ENCODE measurements at regions not wholly inside any gene's neighbourhood (a gene's known extent, or its start where the extent isn't known, plus 50 kb on each side); places are given as distances from the start of the nearest gene placed in this dataset.

DNA sequence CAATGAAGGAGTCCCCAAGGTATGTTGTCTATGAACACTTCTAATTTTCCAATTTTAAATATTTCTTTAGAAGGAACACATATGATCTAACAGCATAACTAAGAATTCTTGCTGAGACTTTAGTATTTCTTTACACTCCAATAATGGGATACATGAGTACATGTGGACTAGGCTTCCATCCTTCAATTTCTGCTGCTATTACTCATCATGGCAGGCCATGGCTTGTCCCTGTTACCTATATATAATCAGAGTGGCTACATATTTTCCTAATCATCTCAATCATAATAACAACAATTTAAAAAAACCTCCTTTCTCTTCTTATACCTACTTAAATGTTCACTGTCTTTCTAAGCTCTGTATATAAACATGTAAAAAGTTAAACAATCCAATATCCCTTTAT lies 60.3 kb upstream of the TAC1 start:
- TF ChIP-seq ZNF124 (CRISPR knock-in tag; IDR thresholded peaks at IDR 0.05), result no peak
- TF ChIP-seq, protein P1, sequence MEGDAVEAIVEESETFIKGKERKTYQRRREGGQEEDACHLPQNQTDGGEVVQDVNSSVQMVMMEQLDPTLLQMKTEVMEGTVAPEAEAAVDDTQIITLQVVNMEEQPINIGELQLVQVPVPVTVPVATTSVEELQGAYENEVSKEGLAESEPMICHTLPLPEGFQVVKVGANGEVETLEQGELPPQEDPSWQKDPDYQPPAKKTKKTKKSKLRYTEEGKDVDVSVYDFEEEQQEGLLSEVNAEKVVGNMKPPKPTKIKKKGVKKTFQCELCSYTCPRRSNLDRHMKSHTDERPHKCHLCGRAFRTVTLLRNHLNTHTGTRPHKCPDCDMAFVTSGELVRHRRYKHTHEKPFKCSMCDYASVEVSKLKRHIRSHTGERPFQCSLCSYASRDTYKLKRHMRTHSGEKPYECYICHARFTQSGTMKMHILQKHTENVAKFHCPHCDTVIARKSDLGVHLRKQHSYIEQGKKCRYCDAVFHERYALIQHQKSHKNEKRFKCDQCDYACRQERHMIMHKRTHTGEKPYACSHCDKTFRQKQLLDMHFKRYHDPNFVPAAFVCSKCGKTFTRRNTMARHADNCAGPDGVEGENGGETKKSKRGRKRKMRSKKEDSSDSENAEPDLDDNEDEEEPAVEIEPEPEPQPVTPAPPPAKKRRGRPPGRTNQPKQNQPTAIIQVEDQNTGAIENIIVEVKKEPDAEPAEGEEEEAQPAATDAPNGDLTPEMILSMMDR (CRISPR knock-in tag; IDR thresholded peaks at IDR 0.05), result no peak
- no peak for TF ChIP-seq POLR2AphosphoS5 (IDR thresholded peaks at IDR 0.05; ENCODE audit: low read depth, low read length)
- TF ChIP-seq ZNF569 (CRISPR knock-in tag; IDR thresholded peaks at IDR 0.05; ENCODE audit: borderline replicate concordance), result no peak
- TF ChIP-seq NFE2L2 (IDR thresholded peaks at IDR 0.05; ENCODE audit: low read length), result no peak
- TF ChIP-seq JUN (CRISPR knock-in tag; IDR thresholded peaks at IDR 0.05), result no peak
- no peak for TF ChIP-seq HDAC1 (CRISPR knock-in tag; IDR thresholded peaks at IDR 0.05)
- TF ChIP-seq, protein P2, sequence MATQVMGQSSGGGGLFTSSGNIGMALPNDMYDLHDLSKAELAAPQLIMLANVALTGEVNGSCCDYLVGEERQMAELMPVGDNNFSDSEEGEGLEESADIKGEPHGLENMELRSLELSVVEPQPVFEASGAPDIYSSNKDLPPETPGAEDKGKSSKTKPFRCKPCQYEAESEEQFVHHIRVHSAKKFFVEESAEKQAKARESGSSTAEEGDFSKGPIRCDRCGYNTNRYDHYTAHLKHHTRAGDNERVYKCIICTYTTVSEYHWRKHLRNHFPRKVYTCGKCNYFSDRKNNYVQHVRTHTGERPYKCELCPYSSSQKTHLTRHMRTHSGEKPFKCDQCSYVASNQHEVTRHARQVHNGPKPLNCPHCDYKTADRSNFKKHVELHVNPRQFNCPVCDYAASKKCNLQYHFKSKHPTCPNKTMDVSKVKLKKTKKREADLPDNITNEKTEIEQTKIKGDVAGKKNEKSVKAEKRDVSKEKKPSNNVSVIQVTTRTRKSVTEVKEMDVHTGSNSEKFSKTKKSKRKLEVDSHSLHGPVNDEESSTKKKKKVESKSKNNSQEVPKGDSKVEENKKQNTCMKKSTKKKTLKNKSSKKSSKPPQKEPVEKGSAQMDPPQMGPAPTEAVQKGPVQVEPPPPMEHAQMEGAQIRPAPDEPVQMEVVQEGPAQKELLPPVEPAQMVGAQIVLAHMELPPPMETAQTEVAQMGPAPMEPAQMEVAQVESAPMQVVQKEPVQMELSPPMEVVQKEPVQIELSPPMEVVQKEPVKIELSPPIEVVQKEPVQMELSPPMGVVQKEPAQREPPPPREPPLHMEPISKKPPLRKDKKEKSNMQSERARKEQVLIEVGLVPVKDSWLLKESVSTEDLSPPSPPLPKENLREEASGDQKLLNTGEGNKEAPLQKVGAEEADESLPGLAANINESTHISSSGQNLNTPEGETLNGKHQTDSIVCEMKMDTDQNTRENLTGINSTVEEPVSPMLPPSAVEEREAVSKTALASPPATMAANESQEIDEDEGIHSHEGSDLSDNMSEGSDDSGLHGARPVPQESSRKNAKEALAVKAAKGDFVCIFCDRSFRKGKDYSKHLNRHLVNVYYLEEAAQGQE (IDR thresholded peaks at IDR 0.05; ENCODE audit: borderline replicate concordance in 1 of 2, low read depth in 1 of 2, low read length in 2 of 2), result no peak

Measured in HepG2 (cell line).